ENCODE measurements at regions not wholly inside any gene's neighbourhood (a gene's known extent, or its start where the extent isn't known, plus 50 kb on each side); places are given as distances from the start of the nearest gene placed in this dataset.

DNA sequence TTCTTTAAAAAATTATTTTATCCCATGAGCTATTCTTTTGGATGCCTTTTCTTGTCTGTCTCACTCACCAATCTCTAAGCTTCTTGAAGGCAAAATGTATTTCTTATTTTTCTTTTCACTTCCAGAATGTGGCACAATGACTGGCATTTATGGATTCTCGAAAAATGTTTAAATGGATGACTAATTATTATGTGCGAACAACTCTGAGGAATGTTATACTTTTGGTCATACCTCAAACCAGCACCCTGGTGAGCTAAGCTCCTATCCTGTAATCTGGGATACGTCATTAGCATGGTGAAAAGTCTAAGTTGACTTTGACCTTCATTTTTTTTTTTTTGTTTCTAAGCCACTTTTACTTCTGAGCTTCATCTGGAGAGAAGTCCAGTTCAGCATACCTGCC lies 214.0 kb upstream of the CEP162 start:
- 53 to 56% methylated on average over 3 of the region's 3 CpGs for WGBS, 2 donors
- H3K27me3 ChIP-seq = no peaks in the 10 kb centered on the region
- H3K36me3 ChIP-seq (replicated peaks in 1 of 2; ENCODE audit: insufficient read depth in 1 of 2, low read depth in 2 of 2) = no peaks in the 10 kb centered on the region
- ATAC-seq (no peak), DNase-seq (no peak)
- H3K4me3 ChIP-seq = no peak overlapping the region
- H3K4me1 ChIP-seq = no peaks in the 10 kb centered on the region
- TF ChIP-seq, protein P1, sequence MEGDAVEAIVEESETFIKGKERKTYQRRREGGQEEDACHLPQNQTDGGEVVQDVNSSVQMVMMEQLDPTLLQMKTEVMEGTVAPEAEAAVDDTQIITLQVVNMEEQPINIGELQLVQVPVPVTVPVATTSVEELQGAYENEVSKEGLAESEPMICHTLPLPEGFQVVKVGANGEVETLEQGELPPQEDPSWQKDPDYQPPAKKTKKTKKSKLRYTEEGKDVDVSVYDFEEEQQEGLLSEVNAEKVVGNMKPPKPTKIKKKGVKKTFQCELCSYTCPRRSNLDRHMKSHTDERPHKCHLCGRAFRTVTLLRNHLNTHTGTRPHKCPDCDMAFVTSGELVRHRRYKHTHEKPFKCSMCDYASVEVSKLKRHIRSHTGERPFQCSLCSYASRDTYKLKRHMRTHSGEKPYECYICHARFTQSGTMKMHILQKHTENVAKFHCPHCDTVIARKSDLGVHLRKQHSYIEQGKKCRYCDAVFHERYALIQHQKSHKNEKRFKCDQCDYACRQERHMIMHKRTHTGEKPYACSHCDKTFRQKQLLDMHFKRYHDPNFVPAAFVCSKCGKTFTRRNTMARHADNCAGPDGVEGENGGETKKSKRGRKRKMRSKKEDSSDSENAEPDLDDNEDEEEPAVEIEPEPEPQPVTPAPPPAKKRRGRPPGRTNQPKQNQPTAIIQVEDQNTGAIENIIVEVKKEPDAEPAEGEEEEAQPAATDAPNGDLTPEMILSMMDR (IDR thresholded peaks at IDR 0.05) = no peak
- TF ChIP-seq POLR2A (IDR thresholded peaks at IDR 0.05) = no peak
- intact Hi-C loops (cut with DNase I) = no loop called here
- H3K9me3 ChIP-seq = no peaks in the 10 kb centered on the region
- H3K27ac ChIP-seq = no peak overlapping the region

DNA sequence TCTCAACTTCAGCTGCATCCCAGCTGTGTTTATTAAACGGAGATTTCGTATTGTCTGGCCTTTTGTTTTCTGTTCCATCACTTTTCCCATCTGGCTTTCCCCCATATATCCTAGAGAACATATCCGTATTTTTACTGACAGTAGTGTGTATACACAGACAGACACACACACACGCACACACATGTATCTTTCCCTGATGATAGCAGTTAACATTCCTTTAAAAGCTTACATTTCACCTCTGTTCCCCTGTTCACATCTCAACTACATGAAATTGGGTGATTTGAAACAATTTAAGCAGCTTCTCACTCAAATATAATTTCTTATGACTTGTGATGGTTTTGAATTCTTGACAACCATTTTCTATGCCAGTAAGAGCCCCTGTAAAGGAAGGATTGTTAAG lies 207.1 kb upstream of the CEP162 start:
- Histone ChIP-seq H3K27me3 (no peaks in the 10 kb centered on the region), H3K4me1 (no peaks in the 10 kb centered on the region), H3K27ac (no peak overlapping the region), H3K4me3 (no peak overlapping the region), H3K9me3 (no peaks in the 10 kb centered on the region), H3K36me3 (replicated peaks in 1 of 2; ENCODE audit: insufficient read depth in 1 of 2, low read depth in 2 of 2) (no peaks in the 10 kb centered on the region)
- intact Hi-C loops (cut with DNase I) = no loop called here
- no peak for ATAC-seq
- DNase-seq = no peak
- 56% methylated on average over 4 of the region's 4 CpGs for WGBS, 2 donors
- no peak for TF ChIP-seq POLR2A (IDR thresholded peaks at IDR 0.05)
- TF ChIP-seq, protein P1 (IDR thresholded peaks at IDR 0.05) = no peak

DNA sequence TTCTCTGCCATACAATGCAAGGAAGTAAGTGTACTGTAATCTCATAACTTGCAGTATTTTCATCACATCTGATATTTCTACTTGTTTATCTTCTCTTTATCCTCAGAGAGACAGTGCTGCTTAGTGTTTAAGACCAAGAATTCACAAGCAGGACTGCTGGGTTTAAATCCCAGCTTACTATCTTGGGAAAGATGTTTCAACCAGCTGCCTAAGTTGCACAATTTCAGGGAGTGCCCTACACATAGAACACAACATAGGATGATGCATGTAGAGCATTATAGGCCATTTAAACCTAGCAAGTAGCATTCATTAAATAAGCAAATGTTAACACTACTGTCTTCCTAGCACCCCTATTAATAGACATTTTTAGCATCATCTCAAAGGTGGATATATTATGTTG lies 205.2 kb upstream of the CEP162 start:
- TF ChIP-seq, protein P1 (IDR thresholded peaks at IDR 0.05) = no peak
- no peak for TF ChIP-seq POLR2A (IDR thresholded peaks at IDR 0.05)
- intact Hi-C loops (cut with DNase I) = no loop called here
- Histone ChIP-seq H3K9me3 (no peaks in the 10 kb centered on the region), H3K36me3 (replicated peaks in 1 of 2; ENCODE audit: insufficient read depth in 1 of 2, low read depth in 2 of 2) (no peaks in the 10 kb centered on the region), H3K27ac (no peak overlapping the region), H3K27me3 (no peaks in the 10 kb centered on the region), H3K4me1 (no peaks in the 10 kb centered on the region), H3K4me3 (no peak overlapping the region)
- no peak for ATAC-seq
- no peak for DNase-seq

DNA sequence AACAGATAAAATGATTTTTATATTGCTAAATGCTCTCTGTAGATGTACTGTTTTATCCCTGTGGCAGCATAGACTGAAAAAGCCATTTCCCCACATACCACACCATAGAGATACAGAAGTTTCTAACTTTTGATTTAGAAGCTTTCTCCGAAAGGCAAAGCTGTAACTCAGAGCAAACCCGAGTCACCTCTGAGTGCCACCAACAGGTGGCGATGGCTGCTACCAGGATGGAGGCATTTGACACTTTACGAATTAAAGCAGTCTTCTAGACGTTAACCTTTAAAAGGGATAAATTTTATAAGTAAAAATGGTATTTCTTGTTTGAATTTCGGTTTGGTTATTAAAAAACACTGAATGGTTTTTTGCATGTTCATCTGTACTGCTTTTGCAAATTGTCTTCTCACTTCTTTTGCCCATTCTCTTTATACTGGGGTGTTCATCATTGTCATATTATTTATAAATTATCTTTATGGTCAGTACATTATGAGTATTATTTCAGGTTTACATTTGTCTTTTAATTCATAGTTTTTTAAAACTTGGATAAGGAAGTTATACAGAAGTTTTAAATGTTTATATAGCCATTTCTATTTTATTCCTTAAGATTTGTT lies 201.0 kb upstream of the CEP162 start:
- Histone ChIP-seq H3K4me3 (no peak overlapping the region), H3K27me3 (no peaks in the 10 kb centered on the region), H3K4me1 (no peaks in the 10 kb centered on the region), H3K27ac (no peak overlapping the region), H3K36me3 (replicated peaks in 1 of 2; ENCODE audit: insufficient read depth in 1 of 2, low read depth in 2 of 2) (no peaks in the 10 kb centered on the region), H3K9me3 (no peaks in the 10 kb centered on the region)
- peak; percentile 56 for ATAC-seq
- intact Hi-C loops (cut with DNase I) = no loop called here
- WGBS, 2 donors = 7 to 12% methylated on average over 6 of the region's 6 CpGs
- DNase-seq = peak; percentile 18 to 49 (median 30)
- TF ChIP-seq, protein P1 (IDR thresholded peaks at IDR 0.05) = peak in 6 of 7 experiments; percentile 41 to 54 (median 48)
- no peak for TF ChIP-seq POLR2A (IDR thresholded peaks at IDR 0.05)

DNA sequence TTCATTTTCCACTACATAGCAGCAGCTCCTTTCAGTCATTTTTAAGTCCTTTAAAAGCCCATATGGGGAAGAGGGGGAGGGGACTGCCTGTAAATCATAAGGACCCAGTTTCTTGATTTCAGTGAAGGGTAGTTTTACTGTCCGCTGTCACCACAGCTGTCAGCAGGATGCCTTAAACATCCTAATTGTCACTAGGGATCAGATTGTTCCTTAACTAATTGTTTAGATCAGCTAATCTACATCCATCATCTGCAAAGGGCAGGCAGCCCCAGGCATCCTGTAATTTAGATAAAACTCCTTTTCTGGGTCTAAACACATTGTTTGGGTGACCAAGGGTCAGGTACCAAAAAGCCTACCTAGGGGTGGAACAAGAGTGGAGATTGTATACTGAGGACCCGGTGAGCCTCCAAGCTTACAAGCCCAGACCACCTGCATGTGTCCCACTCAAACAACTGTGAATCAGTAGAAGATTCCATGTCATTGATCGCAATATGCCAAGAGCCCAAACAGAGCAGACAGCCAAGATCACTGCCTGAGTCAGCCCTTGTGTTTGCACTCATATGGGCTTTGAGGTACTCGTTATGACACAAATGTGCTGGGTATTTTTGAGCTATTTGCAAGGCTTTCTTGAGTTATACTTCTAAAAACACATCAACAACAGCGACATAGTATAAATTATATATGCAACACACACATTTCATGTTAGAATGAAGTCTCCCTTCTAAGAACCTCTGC lies 198.7 kb upstream of the CEP162 start:
- 24 to 26% methylated on average over 5 of the region's 5 CpGs for WGBS, 2 donors
- Histone ChIP-seq H3K4me1 (no peaks in the 10 kb centered on the region), H3K36me3 (replicated peaks in 1 of 2; ENCODE audit: insufficient read depth in 1 of 2, low read depth in 2 of 2) (no peaks in the 10 kb centered on the region), H3K4me3 (no peak overlapping the region), H3K9me3 (no peaks in the 10 kb centered on the region), H3K27ac (no peak overlapping the region), H3K27me3 (peaks cover 0 to 9% of the 10 kb centered on the region in 2 donors)
- TF ChIP-seq, protein P1 (IDR thresholded peaks at IDR 0.05) = no peak
- no peak for TF ChIP-seq POLR2A (IDR thresholded peaks at IDR 0.05)
- intact Hi-C loops (cut with DNase I) = no loop called here
- no peak for DNase-seq
- ATAC-seq = no peak

All from body of pancreas (tissue), 4 donors.